ENCODE measurements at regions not wholly inside any gene's neighbourhood (a gene's known extent, or its start where the extent isn't known, plus 50 kb on each side); places are given as distances from the start of the nearest gene placed in this dataset.

DNA sequence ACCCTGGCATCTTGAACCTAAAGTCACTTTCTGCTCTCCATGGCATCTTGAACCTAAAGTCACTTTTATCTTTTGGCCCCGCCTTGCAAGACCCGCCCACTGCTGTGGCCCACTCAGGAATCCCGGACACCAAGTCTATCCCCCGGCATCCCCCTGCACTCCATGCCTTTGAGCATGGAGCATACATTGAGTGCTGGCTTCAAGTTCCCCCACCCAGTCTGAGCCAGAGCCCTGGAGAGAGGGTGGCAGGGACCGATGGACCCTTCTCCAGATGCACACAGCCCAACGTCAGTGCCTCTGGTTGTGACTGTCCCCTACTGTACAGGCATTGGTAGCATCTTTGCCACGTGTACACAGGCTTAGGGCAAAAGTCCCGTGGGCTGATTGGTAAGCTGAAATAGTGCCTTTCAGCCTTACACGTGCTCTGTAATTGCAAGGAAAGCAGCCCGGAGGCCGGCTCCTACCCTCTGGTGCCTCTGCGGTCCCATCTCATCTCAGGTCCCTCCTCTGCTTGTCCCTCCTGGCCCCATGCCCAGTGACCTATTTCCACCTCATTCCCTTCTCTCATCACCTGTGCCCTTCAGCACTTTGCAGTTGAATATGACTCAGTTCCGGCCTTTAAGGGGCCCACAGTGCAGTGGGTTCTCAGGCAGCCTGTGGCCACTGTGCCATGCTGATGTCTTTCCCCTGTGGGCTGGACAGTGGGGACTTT is 154.0 kb downstream of the INHBB start:
- H3K4me3 ChIP-seq (ENCODE audit: low read depth in 1 of 2, low read length in 2 of 2) = no peak overlapping the region
- TF ChIP-seq, protein P1, sequence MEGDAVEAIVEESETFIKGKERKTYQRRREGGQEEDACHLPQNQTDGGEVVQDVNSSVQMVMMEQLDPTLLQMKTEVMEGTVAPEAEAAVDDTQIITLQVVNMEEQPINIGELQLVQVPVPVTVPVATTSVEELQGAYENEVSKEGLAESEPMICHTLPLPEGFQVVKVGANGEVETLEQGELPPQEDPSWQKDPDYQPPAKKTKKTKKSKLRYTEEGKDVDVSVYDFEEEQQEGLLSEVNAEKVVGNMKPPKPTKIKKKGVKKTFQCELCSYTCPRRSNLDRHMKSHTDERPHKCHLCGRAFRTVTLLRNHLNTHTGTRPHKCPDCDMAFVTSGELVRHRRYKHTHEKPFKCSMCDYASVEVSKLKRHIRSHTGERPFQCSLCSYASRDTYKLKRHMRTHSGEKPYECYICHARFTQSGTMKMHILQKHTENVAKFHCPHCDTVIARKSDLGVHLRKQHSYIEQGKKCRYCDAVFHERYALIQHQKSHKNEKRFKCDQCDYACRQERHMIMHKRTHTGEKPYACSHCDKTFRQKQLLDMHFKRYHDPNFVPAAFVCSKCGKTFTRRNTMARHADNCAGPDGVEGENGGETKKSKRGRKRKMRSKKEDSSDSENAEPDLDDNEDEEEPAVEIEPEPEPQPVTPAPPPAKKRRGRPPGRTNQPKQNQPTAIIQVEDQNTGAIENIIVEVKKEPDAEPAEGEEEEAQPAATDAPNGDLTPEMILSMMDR (IDR thresholded peaks at IDR 0.05; ENCODE audit: borderline replicate concordance, extremely low read depth, low read length, poor library complexity, severe bottlenecking) = no peak
- TF ChIP-seq EZH2 (IDR thresholded peaks at IDR 0.05; ENCODE audit: borderline replicate concordance, low read depth, low read length, severe bottlenecking) = no peak
- H3K9me3 ChIP-seq (ENCODE audit: insufficient read depth, low read length, severe bottlenecking) = no peaks in the 10 kb centered on the region
- H3K36me3 ChIP-seq (ENCODE audit: insufficient read depth, low read length) = no peaks in the 10 kb centered on the region
- no peak overlapping the region for H3K27ac ChIP-seq (ENCODE audit: low read length)
- DNase-seq (no peak), ATAC-seq (ENCODE audit: insufficient read depth, low read depth) (no peak)
- H3K4me2 ChIP-seq (ENCODE audit: insufficient read depth, low read length) = no peak overlapping the region
- no peak overlapping the region for H2AFZ ChIP-seq (ENCODE audit: low read depth, low read length)
- H3K79me2 ChIP-seq (ENCODE audit: insufficient read depth, low read length) = no peaks in the 10 kb centered on the region
- no peaks in the 10 kb centered on the region for H3K27me3 ChIP-seq (ENCODE audit: insufficient read depth, low read length, poor library complexity)
- H4K20me1 ChIP-seq (ENCODE audit: insufficient read depth, low read length) = no peaks in the 10 kb centered on the region
- no peak overlapping the region for H3K9ac ChIP-seq (ENCODE audit: low read depth, low read length)
- no peaks in the 10 kb centered on the region for H3K4me1 ChIP-seq (ENCODE audit: insufficient read depth, low read length)

- Histone ChIP-seq H3K4me3 (ENCODE audit: low read depth in 1 of 2, low read length in 2 of 2) (no peak overlapping the region), H3K79me2 (ENCODE audit: insufficient read depth, low read length) (no peaks in the 10 kb centered on the region), H3K36me3 (ENCODE audit: insufficient read depth, low read length) (no peaks in the 10 kb centered on the region), H3K9me3 (ENCODE audit: insufficient read depth, low read length, severe bottlenecking) (no peaks in the 10 kb centered on the region), H3K4me2 (ENCODE audit: insufficient read depth, low read length) (no peak overlapping the region), H3K27me3 (ENCODE audit: insufficient read depth, low read length, poor library complexity) (no peaks in the 10 kb centered on the region), H3K27ac (ENCODE audit: low read length) (no peak overlapping the region), H3K4me1 (ENCODE audit: insufficient read depth, low read length) (no peaks in the 10 kb centered on the region), H4K20me1 (ENCODE audit: insufficient read depth, low read length) (no peaks in the 10 kb centered on the region), H2AFZ (ENCODE audit: low read depth, low read length) (no peak overlapping the region), H3K9ac (ENCODE audit: low read depth, low read length) (no peak overlapping the region)
- DNase-seq (no peak), ATAC-seq (ENCODE audit: insufficient read depth, low read depth) (no peak)
- TF ChIP-seq, protein P1 (IDR thresholded peaks at IDR 0.05; ENCODE audit: borderline replicate concordance, extremely low read depth, low read length, poor library complexity, severe bottlenecking) = no peak
- no peak for TF ChIP-seq EZH2 (IDR thresholded peaks at IDR 0.05; ENCODE audit: borderline replicate concordance, low read depth, low read length, severe bottlenecking)
Observed at GRCh38 chr2:120501591-120501990, 155.7 kb downstream of the INHBB start.

- DNase-seq (no peak), ATAC-seq (ENCODE audit: insufficient read depth, low read depth) (no peak)
- H3K4me2 ChIP-seq (ENCODE audit: insufficient read depth, low read length) = no peak overlapping the region
- H4K20me1 ChIP-seq (ENCODE audit: insufficient read depth, low read length) = no peaks in the 10 kb centered on the region
- H3K36me3 ChIP-seq (ENCODE audit: insufficient read depth, low read length) = no peaks in the 10 kb centered on the region
- TF ChIP-seq EZH2 (IDR thresholded peaks at IDR 0.05; ENCODE audit: borderline replicate concordance, low read depth, low read length, severe bottlenecking) = no peak
- TF ChIP-seq, protein P1 (IDR thresholded peaks at IDR 0.05; ENCODE audit: borderline replicate concordance, extremely low read depth, low read length, poor library complexity, severe bottlenecking) = no peak
- no peak overlapping the region for H2AFZ ChIP-seq (ENCODE audit: low read depth, low read length)
- H3K27me3 ChIP-seq (ENCODE audit: insufficient read depth, low read length, poor library complexity) = no peaks in the 10 kb centered on the region
- no peaks in the 10 kb centered on the region for H3K79me2 ChIP-seq (ENCODE audit: insufficient read depth, low read length)
- no peaks in the 10 kb centered on the region for H3K9me3 ChIP-seq (ENCODE audit: insufficient read depth, low read length, severe bottlenecking)
- no peak overlapping the region for H3K27ac ChIP-seq (ENCODE audit: low read length)
- no peak overlapping the region for H3K4me3 ChIP-seq (ENCODE audit: low read depth in 1 of 2, low read length in 2 of 2)
- H3K9ac ChIP-seq (ENCODE audit: low read depth, low read length) = no peak overlapping the region
- no peaks in the 10 kb centered on the region for H3K4me1 ChIP-seq (ENCODE audit: insufficient read depth, low read length)
Observed at GRCh38 chr2:120502357-120502756, 156.4 kb downstream of the INHBB start.
